ENCODE measurements at regions not wholly inside any gene's neighbourhood (a gene's known extent, or its start where the extent isn't known, plus 50 kb on each side); places are given as distances from the start of the nearest gene placed in this dataset.

DNA sequence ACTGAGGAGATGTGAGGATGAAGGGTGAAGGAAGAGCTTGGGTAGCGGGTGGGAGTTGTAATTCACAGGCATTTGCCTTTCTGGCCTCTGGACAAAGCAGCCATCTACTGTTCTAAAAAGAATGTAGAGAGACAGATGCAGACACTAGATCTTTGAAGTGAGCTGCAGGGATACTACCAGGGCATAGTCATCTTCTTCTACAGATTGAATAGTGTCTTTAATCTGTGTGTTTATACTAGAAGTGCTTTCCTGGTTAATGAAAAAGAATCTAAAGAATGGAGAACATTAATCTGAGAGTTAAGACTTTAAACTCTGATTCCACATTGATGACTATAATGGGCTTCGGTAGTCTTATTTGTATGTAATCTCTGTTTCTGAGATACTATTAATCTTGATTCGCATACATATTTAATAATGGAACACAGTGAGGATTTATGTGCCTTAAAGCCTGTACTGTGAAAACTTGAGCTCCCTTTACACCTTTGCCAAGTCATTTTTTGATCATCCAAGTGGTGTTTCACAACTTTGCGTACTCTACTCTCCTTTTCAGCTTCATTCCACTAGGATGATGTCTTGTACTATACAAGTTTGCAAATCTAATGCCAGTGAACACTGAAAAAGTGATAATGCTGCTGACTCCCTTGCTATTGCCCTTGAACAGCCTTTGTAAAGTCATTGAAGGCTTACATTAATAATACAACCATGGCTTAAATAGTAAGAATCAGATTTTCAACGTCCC is 2199.4 kb upstream of the PCDH20 start:
- H3K27me3 ChIP-seq, result no peaks in the 10 kb centered on the region
- no peaks in the 10 kb centered on the region for H3K4me1 ChIP-seq
- H3K4me3 ChIP-seq, result no peak overlapping the region
- TF ChIP-seq, protein P1, sequence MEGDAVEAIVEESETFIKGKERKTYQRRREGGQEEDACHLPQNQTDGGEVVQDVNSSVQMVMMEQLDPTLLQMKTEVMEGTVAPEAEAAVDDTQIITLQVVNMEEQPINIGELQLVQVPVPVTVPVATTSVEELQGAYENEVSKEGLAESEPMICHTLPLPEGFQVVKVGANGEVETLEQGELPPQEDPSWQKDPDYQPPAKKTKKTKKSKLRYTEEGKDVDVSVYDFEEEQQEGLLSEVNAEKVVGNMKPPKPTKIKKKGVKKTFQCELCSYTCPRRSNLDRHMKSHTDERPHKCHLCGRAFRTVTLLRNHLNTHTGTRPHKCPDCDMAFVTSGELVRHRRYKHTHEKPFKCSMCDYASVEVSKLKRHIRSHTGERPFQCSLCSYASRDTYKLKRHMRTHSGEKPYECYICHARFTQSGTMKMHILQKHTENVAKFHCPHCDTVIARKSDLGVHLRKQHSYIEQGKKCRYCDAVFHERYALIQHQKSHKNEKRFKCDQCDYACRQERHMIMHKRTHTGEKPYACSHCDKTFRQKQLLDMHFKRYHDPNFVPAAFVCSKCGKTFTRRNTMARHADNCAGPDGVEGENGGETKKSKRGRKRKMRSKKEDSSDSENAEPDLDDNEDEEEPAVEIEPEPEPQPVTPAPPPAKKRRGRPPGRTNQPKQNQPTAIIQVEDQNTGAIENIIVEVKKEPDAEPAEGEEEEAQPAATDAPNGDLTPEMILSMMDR (IDR thresholded peaks at IDR 0.05), result no peak
- TF ChIP-seq EP300 (IDR thresholded peaks at IDR 0.05), result no peak
- no peak for TF ChIP-seq POLR2A (IDR thresholded peaks at IDR 0.05)
- H3K27ac ChIP-seq, result no peak overlapping the region
- H3K9me3 ChIP-seq, result no peaks in the 10 kb centered on the region
- WGBS, 2 donors, result 73 to 81% methylated on average over 5 of the region's 5 CpGs
- DNase-seq (ENCODE audit: low spot score in 2 of 2), result no peak
- no peaks in the 10 kb centered on the region for H3K36me3 ChIP-seq

DNA sequence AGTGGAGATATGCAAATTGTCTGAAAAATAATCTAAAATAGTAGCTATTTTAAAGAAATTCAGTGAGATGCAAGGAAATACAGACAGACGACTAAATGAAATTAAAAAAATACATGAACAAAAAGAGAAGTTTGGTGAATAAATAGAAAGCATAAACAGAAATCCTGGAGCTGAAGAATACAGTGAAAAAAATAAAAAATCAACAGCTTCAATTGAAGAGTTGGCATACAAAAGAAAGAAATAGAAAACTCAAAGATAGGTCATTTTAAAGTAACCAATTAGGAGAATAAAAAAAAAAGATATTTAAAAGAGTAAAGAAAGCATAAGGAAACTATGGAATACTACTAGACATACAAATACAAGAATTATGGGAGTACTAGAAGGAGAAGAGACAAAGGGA is 2191.5 kb upstream of the PCDH20 start:
- DNase-seq (ENCODE audit: low spot score in 2 of 2), result no peak
- H3K4me1 ChIP-seq, result no peaks in the 10 kb centered on the region
- no peaks in the 10 kb centered on the region for H3K27me3 ChIP-seq
- WGBS, 2 donors, result 88 to 90% methylated on average over 1 of the region's 1 CpG
- H3K36me3 ChIP-seq, result no peaks in the 10 kb centered on the region
- peaks cover 0 to 27% (median 2%) of the 10 kb centered on the region in 4 donors for H3K9me3 ChIP-seq
- no peak overlapping the region for H3K27ac ChIP-seq
- no peak overlapping the region for H3K4me3 ChIP-seq
- TF ChIP-seq EP300 (IDR thresholded peaks at IDR 0.05) (no peak), POLR2A (IDR thresholded peaks at IDR 0.05) (no peak)
- TF ChIP-seq, protein P1 (IDR thresholded peaks at IDR 0.05), result no peak

DNA sequence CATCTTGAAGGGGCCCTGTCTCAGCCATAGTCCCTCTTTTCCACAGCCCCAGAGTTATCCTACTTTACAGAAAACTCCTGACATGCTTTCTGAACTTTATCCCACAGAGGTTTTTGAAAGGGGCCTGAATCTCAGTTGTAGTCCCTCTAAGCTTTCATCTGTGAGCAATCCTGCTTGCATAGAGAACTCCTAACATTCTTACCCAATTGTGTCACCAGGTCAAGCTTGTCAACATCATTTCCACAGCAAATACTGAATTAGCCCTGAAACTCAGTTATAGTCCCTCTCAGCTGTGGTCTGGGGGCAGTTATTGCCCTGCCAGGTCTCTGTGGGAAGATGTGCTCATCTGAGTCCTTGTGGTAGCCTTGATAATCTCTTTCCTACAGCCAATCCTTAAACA is 2190.3 kb upstream of the PCDH20 start:
- no peak overlapping the region for H3K27ac ChIP-seq
- TF ChIP-seq EP300 (IDR thresholded peaks at IDR 0.05) (no peak), POLR2A (IDR thresholded peaks at IDR 0.05) (no peak)
- TF ChIP-seq, protein P1 (IDR thresholded peaks at IDR 0.05), result no peak
- H3K36me3 ChIP-seq, result no peaks in the 10 kb centered on the region
- peaks cover 0 to 27% (median 2%) of the 10 kb centered on the region in 4 donors for H3K9me3 ChIP-seq
- H3K27me3 ChIP-seq, result no peaks in the 10 kb centered on the region
- no peaks in the 10 kb centered on the region for H3K4me1 ChIP-seq
- H3K4me3 ChIP-seq, result no peak overlapping the region
- DNase-seq (ENCODE audit: low spot score in 2 of 2), result no peak

DNA sequence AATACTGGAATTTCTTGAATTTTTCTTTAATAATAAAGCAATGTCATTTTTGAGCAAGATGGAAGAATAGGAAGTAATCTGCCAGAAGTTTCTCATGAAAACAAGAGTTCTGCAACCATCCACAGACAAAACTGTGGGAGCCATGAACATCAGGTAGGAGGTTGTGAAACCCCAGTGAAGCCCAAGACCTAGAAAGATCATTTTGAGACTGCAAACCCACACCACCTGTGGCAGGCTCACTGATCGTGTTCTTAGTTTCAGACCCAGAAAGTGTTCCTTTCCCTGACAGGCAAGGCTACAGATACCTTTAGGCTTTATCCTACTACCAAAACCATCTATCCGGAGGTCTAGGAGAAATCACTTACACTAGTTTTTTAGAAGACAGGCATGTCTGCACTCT is 2189.8 kb upstream of the PCDH20 start:
- DNase-seq (ENCODE audit: low spot score in 2 of 2), result no peak
- H3K27me3 ChIP-seq, result no peaks in the 10 kb centered on the region
- no peaks in the 10 kb centered on the region for H3K4me1 ChIP-seq
- no peaks in the 10 kb centered on the region for H3K36me3 ChIP-seq
- WGBS, 2 donors, result 86 to 93% methylated on average over 2 of the region's 2 CpGs
- no peak for TF ChIP-seq POLR2A (IDR thresholded peaks at IDR 0.05)
- H3K4me3 ChIP-seq, result no peak overlapping the region
- no peak overlapping the region for H3K27ac ChIP-seq
- peaks cover 0 to 27% (median 2%) of the 10 kb centered on the region in 4 donors for H3K9me3 ChIP-seq

DNA sequence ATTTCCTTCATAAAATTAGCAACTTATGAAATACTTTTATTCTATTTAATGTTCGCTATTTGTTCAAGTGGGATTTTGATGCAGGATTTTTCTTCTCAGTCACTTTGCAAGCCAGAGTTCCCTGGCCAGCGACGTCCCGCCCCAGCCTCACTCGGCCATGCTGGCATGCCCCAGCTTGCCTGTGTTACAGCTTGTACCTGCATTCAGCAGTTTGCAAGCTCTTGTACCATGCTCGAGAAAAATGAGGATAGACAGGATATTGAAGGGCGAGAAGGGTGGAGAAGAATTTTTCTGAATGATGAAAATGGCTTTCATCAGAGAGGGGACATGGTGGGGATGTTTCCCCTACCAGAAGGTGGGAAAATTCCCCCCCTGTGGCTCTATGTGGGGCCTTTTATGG is 2180.2 kb upstream of the PCDH20 start:
- no peaks in the 10 kb centered on the region for H3K4me1 ChIP-seq
- no peak for DNase-seq (ENCODE audit: low spot score in 2 of 2)
- 89 to 94% methylated on average over 7 of the region's 7 CpGs for WGBS, 2 donors
- no peak overlapping the region for H3K4me3 ChIP-seq
- no peak for TF ChIP-seq EP300 (IDR thresholded peaks at IDR 0.05)
- TF ChIP-seq POLR2A (IDR thresholded peaks at IDR 0.05), result no peak
- H3K27ac ChIP-seq, result no peak overlapping the region
- H3K27me3 ChIP-seq, result no peaks in the 10 kb centered on the region
- no peaks in the 10 kb centered on the region for H3K9me3 ChIP-seq
- no peaks in the 10 kb centered on the region for H3K36me3 ChIP-seq

DNA sequence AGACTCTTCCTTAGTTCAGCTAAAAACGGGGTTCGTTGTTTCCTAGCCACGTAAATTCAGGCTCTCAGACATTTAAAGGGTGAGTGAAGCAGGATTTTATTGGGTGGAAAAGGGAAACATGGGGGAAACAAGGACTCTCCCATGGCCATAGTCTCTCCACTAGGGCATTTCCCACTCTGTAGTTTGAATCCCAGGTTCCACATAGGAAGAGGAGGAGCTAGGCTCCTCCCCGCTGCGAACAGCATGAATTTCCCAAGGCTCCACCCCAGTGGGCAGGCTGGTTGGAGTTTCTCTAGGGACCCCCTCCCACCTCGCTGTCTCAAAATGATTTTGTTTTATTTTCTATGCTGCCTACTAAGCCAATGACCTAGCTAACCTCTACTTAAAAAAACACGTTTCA is 2170.8 kb upstream of the PCDH20 start:
- Histone ChIP-seq H3K4me1 (no peaks in the 10 kb centered on the region), H3K27ac (no peak overlapping the region), H3K9me3 (peaks cover 0 to 4% (median 0%) of the 10 kb centered on the region in 4 donors), H3K4me3 (no peak overlapping the region), H3K36me3 (no peaks in the 10 kb centered on the region), H3K27me3 (no peaks in the 10 kb centered on the region)
- DNase-seq (ENCODE audit: low spot score in 2 of 2), result no peak
- WGBS, 2 donors, result 79 to 88% methylated on average over 7 of the region's 7 CpGs
- TF ChIP-seq, protein P1 (IDR thresholded peaks at IDR 0.05), result no peak
